ENCODE measurements at regions not wholly inside any gene's neighbourhood (a gene's known extent, or its start where the extent isn't known, plus 50 kb on each side); places are given as distances from the start of the nearest gene placed in this dataset.

DNA sequence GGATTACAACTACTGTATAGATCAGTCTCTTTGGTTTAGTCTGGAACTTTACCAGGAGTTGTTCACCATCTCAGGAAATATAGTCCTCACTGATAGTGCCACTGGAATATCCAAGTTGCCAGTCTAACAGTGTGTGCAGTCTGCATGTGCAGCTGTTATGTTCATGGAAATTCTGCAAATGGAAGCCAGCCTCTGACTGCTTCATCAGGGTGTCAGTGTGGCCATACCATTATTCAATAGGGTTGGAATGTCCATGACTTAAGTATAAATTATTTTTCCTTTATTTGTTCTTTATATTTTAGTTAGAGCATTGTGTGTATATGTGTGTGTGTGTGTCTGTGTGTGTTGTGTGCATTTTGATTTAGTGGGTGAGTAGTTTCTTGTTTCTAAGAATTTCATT is 51.8 kb downstream of the C11orf96 start:
- Mint-ChIP-seq H3K27ac (ENCODE audit: unreplicated experiment) (no peak overlapping the region), H3K27me3 (ENCODE audit: unreplicated experiment) (peaks cover 67% of the 10 kb centered on the region), H3K4me3 (ENCODE audit: low read depth, unreplicated experiment) (no peak overlapping the region), H3K36me3 (ENCODE audit: insufficient read depth, unreplicated experiment) (no peaks in the 10 kb centered on the region), H3K9me3 (ENCODE audit: low read depth, unreplicated experiment) (no peaks in the 10 kb centered on the region), H3K4me1 (ENCODE audit: low read depth, unreplicated experiment) (no peaks in the 10 kb centered on the region)
- CTCF ChIA-PET: no interaction called here
- intact Hi-C loops (cut with micrococcal nuclease; ENCODE audit: unreplicated experiment): loop anchor here (10.0 kb wide), 1 partner anchor 61 kb away; no protein-coding TSS in a partner anchor
- no peak for DNase-seq
- BruUV-seq (replicated peaks): no TSS peak
- TF ChIP-seq, protein P1, sequence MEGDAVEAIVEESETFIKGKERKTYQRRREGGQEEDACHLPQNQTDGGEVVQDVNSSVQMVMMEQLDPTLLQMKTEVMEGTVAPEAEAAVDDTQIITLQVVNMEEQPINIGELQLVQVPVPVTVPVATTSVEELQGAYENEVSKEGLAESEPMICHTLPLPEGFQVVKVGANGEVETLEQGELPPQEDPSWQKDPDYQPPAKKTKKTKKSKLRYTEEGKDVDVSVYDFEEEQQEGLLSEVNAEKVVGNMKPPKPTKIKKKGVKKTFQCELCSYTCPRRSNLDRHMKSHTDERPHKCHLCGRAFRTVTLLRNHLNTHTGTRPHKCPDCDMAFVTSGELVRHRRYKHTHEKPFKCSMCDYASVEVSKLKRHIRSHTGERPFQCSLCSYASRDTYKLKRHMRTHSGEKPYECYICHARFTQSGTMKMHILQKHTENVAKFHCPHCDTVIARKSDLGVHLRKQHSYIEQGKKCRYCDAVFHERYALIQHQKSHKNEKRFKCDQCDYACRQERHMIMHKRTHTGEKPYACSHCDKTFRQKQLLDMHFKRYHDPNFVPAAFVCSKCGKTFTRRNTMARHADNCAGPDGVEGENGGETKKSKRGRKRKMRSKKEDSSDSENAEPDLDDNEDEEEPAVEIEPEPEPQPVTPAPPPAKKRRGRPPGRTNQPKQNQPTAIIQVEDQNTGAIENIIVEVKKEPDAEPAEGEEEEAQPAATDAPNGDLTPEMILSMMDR (IDR thresholded peaks at IDR 0.05; ENCODE audit: unreplicated experiment): no peak

DNA sequence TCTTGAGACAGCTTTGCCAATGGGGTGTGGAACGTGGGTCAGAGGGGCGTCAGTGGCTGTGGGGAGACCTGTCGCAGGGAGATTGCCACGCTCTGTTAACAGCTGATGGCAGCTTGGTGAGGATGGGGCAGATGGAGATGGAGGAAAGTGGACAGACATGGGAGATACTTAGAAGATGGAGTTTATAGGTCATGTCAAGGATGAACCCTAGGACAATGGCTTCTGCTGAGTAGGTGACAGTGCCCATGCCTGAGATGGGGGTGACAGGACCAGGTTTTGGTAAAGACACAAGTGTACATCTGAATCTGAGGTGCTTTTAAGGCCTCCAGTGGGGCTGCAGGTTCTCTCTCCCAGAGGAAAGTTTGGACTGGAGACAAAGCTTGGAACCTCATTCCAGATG is 51.5 kb upstream of the ACCSL start:
- BruUV-seq (replicated peaks): no TSS peak
- H3K4me3 Mint-ChIP-seq (ENCODE audit: low read depth, unreplicated experiment): no peak overlapping the region
- no peaks in the 10 kb centered on the region for H3K36me3 Mint-ChIP-seq (ENCODE audit: insufficient read depth, unreplicated experiment)
- intact Hi-C loops (cut with micrococcal nuclease; ENCODE audit: unreplicated experiment): loop anchor here (10.0 kb wide), 1 partner anchor 58 kb away; no protein-coding TSS in a partner anchor
- H3K9me3 Mint-ChIP-seq (ENCODE audit: low read depth, unreplicated experiment): no peaks in the 10 kb centered on the region
- TF ChIP-seq, protein P1 (IDR thresholded peaks at IDR 0.05; ENCODE audit: unreplicated experiment): no peak
- peaks cover 79% of the 10 kb centered on the region for H3K27me3 Mint-ChIP-seq (ENCODE audit: unreplicated experiment)
- DNase-seq: no peak
- no peaks in the 10 kb centered on the region for H3K4me1 Mint-ChIP-seq (ENCODE audit: low read depth, unreplicated experiment)
- CTCF ChIA-PET: no interaction called here
- no peak overlapping the region for H3K27ac Mint-ChIP-seq (ENCODE audit: unreplicated experiment)

DNA sequence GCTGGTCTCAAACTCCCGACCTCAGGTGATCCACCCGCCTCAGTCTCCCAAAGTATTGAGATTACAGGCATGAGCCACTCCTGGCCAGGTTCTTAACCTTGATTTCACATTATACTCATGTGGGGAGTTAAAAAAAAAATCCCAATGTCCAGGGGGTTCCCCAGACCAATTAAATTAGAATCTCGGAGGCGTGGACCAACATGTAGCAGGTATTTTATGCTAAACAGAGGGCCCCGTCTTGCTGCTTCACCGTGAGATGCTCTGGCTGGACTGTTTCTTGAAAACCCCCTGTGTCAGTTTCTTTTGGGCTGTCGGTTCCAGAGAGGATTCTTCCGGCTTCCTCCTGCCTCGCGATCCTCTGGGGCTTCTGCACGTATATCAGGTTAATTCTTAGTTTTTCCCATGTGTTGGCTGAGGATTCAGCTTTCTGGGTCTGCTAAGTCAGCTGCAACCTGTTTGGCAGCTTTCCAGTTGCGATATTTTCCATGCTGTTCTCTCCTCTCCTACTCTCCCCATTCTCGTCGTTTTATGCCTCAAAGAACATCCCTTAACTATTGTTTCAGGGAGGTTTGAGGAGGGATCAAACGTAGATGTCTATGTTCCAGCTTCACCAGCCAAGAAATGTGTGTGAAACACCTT is 50.6 kb upstream of the ACCSL start:
- BruUV-seq (replicated peaks): no TSS peak
- CTCF ChIA-PET: interaction anchor here (0.6 kb wide), 1 partner anchor 15 kb away, joined by 4 read pairs; no protein-coding TSS in a partner anchor
- intact Hi-C loops (cut with micrococcal nuclease; ENCODE audit: unreplicated experiment): loop anchor here (10.0 kb wide), 1 partner anchor 58 kb away; no protein-coding TSS in a partner anchor
- Mint-ChIP-seq H3K36me3 (ENCODE audit: insufficient read depth, unreplicated experiment) (no peaks in the 10 kb centered on the region), H3K27ac (ENCODE audit: unreplicated experiment) (no peak overlapping the region), H3K27me3 (ENCODE audit: unreplicated experiment) (peaks cover 83% of the 10 kb centered on the region), H3K9me3 (ENCODE audit: low read depth, unreplicated experiment) (no peaks in the 10 kb centered on the region), H3K4me3 (ENCODE audit: low read depth, unreplicated experiment) (no peak overlapping the region), H3K4me1 (ENCODE audit: low read depth, unreplicated experiment) (no peaks in the 10 kb centered on the region)
- no peak for DNase-seq
- TF ChIP-seq, protein P1 (IDR thresholded peaks at IDR 0.05; ENCODE audit: unreplicated experiment): no peak
